Dermis microvascular lymphatic vessel endothelial cell (primary cell): ENCODE measurements at regions not wholly inside any gene's neighbourhood (a gene's known extent, or its start where the extent isn't known, plus 50 kb on each side); places are given as distances from the start of the nearest gene placed in this dataset.

Source experiments
- DNase-seq, 2 donors: peaks; one replicate each; pipeline versions ENCODE4 v3.0.0 to v3.0.0-alpha.2; 2010; ENCODE audit warnings: low read depth in 2 of 2

DNA sequence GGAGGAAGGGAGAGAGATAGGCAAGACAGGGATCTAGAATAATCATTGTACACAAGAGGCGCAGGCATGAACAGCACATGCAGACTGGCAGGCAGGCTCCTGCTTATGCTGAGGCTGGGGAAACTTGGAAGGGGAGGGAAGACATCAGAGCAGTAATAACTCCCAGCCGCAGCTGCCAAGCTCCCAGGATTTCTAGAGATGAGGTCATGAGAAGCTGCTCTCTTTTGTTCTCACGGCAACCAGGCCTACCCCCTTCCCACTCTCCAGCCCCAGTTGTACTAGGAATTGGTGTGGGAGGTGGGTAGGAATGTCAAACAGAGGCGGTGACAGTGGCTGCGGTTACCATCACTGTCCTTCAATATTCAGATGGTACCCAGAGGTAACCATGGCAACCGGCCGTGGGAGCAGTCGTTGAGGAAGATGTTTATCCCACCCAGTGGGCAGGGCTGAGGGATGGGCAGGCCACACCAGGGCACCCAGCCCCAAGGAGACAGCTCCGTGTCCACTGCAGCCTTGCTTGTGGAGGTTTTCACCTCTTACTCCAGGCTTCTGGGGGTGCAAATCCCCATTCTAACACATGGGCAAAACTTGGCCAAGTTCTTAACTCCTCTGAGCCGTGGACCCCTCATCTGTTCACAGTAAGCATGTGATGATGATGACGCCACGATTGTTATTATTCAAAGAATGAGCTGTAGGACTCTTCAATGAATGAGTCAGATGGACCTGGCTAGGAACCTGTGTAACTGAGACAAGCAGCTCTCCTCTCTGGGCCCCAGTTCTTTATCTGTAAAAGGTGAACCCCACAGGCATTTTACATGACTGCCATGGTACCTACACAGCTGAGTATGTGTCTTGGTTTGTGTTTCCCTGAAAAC lies 360.8 kb upstream of the PROK2 start:
- DNase-seq = no peak

DNA sequence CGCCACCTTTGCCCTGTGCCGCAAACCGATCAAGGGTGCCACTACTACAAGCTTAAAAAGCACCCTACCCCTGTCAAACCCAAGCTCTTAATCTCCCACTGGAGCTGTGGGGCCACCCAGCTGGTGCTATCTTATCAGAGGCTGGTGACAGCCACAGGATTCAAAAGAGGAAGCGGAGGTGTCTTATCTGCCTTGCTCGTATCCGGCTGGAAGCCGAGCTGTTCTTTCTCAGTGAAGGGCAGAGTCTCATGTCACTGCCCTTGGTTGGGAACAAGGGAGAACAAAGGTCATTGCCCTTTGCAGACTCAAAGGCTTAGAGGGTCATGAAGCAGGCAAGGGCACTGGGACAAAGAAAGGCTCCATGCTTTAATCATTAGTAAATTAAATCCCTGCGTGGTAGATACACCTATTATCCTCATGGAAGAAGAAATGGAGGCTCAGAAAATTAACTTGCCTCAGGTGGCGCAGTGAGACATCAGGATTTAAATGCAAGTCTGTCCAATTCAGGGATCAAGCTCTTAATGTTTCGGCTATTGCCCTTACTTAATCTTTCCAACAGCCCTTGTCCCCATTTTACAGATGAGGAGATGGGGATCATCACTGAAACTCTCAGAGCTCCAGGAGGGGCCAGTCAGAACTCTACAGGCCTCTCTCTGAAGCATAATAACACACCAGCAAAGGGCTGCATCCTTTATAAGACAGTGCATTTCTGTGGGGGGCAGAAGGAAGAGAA lies 360.0 kb upstream of the PROK2 start:
- DNase-seq = no peak

DNA sequence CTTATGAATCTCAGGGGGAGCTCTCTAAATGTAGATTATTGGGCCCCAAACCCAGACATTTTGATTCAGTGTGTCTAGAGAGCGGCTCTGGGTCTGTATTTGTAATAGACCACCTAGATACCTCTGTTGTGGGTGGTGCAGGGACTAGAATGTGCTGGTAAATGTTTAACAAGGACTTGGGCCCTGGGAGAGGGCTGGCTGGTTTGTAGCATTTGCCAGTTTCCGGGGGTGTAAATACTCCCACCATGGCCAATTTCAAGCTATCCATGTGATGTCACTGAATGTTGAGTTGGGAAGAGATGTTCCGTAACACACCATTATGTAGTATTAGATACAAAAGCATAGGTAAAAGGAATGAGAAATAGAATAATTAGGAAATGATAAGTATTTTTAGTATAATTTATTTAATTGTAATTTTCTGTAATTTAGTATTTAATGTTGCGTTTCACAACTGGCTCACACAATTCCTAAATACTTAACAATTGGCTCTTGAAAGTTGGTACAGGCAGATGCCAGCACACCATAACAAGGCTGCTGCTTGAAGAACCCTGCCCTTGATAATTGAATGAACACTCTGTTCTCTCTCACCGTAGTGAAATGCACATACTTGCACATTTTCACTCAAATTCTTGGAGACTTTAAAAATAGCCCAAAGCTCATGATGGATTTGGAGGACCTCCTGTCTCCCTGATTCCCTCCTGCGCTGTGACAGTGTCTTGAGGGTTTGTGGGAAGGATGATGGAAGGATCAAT lies 359.2 kb upstream of the PROK2 start:
- no peak for DNase-seq

GRCh38 chr3:72143322-72143721 lies 358.4 kb upstream of the PROK2 start:
- DNase-seq = no peak

DNA sequence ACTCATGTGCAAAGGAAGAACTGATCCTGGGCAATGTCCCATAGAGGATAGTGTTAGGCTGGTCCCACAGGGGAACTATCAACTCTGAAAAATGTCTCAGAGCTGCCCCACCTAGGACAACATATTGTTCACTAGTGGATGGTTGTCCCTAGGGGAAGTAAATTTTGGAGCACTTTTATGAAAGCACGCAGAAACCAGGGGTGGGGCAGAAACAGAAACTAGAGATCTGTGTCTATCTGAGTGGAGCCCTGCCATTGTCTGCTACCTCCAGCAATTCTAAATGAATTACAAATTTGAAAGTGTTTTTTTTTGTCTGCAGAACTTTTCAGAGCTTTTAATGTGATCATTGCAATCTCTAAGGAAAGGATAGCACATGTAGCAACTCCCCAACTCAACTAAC lies 357.1 kb upstream of the PROK2 start:
- DNase-seq = no peak

- no peak for DNase-seq
Observed at GRCh38 chr3:72141264-72141663, 356.3 kb upstream of the PROK2 start.

DNA sequence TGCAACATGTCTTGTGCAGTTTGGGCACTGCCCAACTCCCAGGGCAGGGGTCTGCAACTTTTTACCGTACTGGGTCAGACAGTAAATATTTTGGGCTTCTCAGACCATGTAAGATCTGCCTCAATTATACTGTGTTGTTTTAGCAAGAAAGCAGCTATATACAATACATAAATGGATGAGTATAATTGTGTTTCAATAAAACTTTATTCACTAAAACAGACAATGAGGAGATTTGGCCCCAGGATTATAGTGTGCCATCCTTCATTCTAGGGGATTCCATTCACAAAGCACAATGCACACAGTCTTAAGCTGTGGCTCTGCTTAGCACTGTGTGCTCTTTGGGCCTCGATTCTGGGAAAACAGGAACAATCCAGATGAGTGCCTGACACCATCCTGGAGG lies 354.4 kb upstream of the PROK2 start:
- DNase-seq = no peak

DNA sequence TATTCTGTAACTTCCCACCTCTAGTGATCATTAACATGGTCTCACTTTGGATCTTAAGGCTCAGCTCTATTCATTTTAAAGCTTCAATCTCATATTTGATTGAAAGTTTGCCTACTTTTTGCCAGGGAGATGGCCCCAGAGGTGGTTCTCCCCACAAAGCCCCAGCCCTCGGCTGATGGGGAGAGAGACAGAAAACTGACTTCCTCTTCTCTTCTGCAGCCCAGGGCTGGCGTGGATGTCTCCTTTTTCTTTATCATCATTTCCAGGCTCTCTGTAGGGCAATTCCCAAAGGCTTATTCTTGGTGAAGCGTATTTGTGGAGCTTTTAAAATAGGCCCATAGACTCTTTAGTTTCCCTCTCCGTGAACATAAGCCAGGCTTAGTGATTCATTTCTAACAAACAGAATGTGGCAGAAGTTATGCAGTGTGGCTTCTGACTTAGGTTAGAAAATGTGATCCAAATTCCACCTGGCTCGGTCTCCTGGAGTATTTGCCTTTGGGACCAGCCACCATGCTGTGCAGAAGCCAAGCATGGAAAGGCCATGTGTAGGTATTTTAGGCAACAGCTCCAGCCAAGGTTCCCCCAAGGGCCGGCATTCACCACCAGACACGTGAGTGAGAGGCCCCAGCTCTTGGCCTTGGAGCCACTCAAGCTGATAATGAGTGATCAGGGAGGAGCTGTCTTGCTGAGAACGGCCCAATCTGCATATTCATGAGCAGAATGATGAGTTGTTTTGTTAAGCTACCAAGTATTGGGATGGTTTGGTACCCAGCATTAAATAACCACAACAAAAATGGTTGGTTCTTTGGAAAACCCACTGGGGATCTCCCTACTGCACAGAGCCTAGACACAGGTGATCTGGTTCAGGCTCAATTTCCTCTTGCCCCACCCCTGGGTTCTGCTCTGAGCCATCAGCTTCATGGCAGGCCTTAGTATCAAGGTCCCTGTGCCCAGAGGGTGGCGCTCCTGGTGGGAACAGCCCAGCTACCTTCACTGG lies 353.2 kb upstream of the PROK2 start:
- DNase-seq = no peak

- DNase-seq = no peak
Observed at GRCh38 chr3:72135636-72136035, 350.7 kb upstream of the PROK2 start.

- DNase-seq = no peak
Observed at GRCh38 chr3:72134989-72135451, 350.1 kb upstream of the PROK2 start.

- no peak for DNase-seq
Observed at GRCh38 chr3:72133329-72134011, 348.5 kb upstream of the PROK2 start.

DNA sequence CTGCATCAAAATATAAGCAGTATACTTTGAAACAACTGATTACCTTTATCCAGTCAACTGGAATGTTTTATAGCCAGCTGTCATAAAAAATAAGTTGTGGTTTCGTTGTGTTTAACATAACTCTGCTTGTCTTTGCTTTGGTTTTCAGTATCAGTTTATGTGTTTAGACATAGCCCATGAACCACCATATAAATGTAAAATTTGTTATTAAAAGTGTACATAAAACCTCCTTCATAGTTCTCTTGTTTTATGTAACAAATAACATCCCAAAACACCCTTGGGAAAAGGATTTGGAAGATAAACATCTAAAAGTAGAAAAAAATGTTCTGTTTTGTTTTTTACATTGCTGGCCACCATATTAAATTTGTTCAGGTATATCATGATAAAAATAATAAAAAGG lies 347.0 kb upstream of the PROK2 start:
- DNase-seq = no peak

DNA sequence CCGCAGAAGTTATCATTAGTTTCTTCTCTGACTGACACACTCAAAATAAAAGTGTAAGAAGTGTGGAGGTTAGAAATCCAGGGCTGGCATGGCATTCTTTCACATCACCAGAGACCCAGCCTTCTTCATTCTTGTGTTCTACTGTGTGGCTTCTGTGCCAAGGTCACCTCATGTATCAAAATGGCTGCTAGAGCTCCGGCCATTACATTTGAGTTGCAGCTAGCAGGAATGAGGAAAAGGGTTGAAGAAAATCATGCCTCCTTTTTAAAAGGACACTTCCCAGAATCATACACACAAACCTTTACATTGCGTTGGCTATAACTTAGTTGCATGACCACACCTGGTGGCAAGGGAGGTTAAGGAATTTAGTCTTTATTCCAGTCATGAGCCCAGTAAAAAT lies 345.6 kb upstream of the PROK2 start:
- no peak for DNase-seq

GRCh38 chr3:72129501-72130094 lies 344.6 kb upstream of the PROK2 start:
- peak; percentile 38 to 73 for DNase-seq

GRCh38 chr3:72128921-72129320 lies 344.0 kb upstream of the PROK2 start:
- no peak for DNase-seq

GRCh38 chr3:72127844-72128243 lies 342.9 kb upstream of the PROK2 start:
- peak in 1 of 2 donors; percentile 32 for DNase-seq

DNA sequence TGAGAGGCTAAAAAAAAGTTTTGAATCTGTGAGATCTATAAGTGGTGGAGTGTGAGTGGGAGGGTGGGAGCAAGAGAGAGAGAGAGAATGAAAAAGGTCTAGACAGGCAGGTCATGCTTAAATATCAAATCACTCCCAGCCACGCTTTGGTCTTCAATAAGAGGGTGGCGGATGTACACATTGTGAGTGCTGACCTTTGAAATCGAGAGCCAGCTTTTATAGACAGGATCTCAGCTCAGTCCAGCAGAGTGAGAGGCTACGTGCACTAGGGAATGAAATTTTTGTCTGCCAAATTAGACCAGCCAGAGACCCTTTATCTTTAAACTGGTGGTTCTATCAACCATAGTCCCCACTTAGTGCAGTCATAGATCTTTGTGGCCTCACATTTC lies 342.3 kb upstream of the PROK2 start:
- no peak for DNase-seq

DNA sequence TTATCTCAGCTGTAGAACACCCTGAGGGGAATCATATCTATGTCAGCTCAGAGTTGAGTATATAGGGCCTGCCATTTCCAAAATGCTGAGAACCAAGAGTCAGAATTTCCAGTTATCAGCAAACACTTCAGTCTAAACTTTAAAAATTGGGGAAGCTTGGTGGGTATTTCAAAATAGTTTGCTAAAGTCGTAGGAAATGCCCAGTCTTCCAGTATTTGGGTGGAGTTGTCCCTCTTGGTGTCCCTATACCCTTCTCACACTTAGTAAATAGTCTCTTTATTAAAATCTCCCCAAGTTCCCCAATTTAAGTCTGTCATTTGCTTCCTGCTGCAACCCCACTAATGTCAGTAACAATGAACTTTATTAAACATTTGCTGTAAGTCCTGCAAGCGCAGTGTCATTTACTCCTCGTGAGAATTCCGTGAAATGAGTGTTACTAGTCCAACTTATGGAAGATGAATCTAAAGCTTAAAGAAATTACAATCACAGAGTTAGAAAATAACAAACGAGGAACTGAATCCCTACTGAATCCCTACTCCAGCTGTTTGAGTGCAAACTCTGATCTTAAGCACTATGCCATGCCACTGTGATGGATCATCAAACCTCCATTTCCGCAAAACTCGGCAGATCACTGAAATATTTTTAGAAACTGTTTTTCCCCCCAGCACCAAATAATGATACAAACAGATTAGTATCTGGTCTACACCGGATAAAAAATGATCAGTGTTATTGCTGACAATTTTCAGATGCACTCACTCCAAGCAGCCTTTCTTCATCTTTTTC lies 341.7 kb upstream of the PROK2 start:
- DNase-seq = peak in 1 of 2 donors; percentile 12

DNA sequence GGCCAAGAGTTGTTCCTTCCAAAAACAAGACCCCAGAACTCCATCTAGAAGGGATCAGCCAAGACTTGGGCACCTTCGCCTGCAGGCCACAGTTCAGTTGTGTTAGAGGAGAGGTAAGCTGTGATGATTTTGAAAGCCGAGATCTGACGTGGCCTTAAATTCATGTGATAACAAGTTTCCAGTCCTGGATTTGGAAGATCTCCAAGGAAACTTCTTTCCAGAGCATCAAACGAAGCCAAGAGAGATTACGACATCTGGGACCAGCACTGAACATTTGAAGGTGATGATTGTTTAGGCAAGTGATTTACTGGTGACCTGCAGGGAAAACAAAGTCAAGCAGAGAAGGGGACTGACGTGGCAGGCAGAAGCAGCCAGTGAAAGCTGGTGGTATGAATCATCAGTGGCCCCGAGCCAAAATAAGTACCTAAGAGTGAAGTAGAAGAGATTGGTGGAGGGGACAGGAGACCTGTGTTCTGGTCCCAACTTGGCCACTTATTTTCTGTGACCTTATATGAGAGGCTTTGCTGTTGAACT lies 339.0 kb upstream of the PROK2 start:
- DNase-seq = peak; percentile 89 to 97
